HepG2 (cell line): ENCODE measurements at regions not wholly inside any gene's neighbourhood (a gene's known extent, or its start where the extent isn't known, plus 50 kb on each side); places are given as distances from the start of the nearest gene placed in this dataset.

Experiments used
- HHEX ChIP-seq: IDR thresholded peaks from 2 replicates; pipeline ENCODE4 v1.6.1; 2016; ENCODE audit warnings: control low read depth
- TF ChIP-seq, protein P1 (sequence below), 2 experiments: fragments of 450-650 bp in 1 of 2; sonication (generic) in 1 of 2; formaldehyde crosslinking; IDR thresholded peaks; 2 replicates each; pipeline versions ENCODE4 v1.5.0 to v1.8.0; 2020 to 2022; ENCODE audit warnings: mild to moderate bottlenecking in 1 of 2, missing genetic modification reagents in 1 of 2
- TF ChIP-seq, protein P2 (sequence below): IDR thresholded peaks from 2 replicates; pipeline ENCODE4 v1.6.1; 2016; ENCODE audit warnings: missing compliant biosample characterization, missing genetic modification reagents, borderline replicate concordance
- TF ChIP-seq, protein P3 (sequence below): sonication (generic); formaldehyde crosslinking; IDR thresholded peaks from 2 replicates; pipeline ENCODE4 v1.4.0; 2020; ENCODE audit warnings: missing genetic modification reagents
- TF ChIP-seq, protein P4 (sequence below): sonication (generic); formaldehyde crosslinking; IDR thresholded peaks from 2 replicates; pipeline ENCODE4 v1.5.0; 2020; ENCODE audit warnings: mild to moderate bottlenecking, missing genetic modification reagents

DNA sequence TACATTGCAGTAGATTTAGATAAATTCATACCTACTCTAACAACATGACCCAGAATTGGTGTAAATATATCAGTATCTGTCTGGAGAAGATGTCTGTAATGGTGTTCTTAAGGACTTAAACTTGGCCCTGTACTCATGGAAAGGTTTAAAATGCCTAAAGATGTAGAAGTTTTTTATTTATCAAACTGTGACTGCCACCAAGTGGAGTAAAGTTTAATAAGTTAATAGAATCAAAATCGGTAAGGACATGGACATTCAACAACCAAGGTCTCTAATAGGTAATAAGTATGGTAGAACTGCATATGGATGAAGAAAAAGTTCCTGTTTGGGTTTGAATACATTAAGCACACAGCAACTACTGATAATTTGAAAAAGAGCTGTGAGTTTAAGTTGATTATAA is 474.0 kb upstream of the NDST3 start:
- TF ChIP-seq, protein P1, sequence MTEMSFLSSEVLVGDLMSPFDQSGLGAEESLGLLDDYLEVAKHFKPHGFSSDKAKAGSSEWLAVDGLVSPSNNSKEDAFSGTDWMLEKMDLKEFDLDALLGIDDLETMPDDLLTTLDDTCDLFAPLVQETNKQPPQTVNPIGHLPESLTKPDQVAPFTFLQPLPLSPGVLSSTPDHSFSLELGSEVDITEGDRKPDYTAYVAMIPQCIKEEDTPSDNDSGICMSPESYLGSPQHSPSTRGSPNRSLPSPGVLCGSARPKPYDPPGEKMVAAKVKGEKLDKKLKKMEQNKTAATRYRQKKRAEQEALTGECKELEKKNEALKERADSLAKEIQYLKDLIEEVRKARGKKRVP (CRISPR knock-in tag; IDR thresholded peaks at IDR 0.05), result no peak
- no peak for TF ChIP-seq HHEX
- TF ChIP-seq, protein P2, sequence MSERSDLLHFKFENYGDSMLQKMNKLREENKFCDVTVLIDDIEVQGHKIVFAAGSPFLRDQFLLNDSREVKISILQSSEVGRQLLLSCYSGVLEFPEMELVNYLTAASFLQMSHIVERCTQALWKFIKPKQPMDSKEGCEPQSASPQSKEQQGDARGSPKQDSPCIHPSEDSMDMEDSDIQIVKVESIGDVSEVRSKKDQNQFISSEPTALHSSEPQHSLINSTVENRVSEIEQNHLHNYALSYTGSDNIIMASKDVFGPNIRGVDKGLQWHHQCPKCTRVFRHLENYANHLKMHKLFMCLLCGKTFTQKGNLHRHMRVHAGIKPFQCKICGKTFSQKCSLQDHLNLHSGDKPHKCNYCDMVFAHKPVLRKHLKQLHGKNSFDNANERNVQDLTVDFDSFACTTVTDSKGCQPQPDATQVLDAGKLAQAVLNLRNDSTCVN (CRISPR knock-in tag), result no peak
- TF ChIP-seq, protein P3, sequence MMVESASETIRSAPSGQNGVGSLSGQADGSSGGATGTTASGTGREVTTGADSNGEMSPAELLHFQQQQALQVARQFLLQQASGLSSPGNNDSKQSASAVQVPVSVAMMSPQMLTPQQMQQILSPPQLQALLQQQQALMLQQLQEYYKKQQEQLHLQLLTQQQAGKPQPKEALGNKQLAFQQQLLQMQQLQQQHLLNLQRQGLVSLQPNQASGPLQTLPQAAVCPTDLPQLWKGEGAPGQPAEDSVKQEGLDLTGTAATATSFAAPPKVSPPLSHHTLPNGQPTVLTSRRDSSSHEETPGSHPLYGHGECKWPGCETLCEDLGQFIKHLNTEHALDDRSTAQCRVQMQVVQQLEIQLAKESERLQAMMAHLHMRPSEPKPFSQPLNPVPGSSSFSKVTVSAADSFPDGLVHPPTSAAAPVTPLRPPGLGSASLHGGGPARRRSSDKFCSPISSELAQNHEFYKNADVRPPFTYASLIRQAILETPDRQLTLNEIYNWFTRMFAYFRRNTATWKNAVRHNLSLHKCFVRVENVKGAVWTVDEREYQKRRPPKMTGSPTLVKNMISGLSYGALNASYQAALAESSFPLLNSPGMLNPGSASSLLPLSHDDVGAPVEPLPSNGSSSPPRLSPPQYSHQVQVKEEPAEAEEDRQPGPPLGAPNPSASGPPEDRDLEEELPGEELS (CRISPR knock-in tag), result no peak
- TF ChIP-seq, protein P4, sequence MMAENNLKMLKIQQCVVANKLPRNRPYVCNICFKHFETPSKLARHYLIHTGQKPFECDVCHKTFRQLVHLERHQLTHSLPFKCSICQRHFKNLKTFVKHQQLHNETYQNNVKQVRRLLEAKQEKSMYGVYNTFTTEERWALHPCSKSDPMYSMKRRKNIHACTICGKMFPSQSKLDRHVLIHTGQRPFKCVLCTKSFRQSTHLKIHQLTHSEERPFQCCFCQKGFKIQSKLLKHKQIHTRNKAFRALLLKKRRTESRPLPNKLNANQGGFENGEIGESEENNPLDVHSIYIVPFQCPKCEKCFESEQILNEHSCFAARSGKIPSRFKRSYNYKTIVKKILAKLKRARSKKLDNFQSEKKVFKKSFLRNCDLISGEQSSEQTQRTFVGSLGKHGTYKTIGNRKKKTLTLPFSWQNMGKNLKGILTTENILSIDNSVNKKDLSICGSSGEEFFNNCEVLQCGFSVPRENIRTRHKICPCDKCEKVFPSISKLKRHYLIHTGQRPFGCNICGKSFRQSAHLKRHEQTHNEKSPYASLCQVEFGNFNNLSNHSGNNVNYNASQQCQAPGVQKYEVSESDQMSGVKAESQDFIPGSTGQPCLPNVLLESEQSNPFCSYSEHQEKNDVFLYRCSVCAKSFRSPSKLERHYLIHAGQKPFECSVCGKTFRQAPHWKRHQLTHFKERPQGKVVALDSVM (CRISPR knock-in tag), result no peak
